ENCODE measurements at regions not wholly inside any gene's neighbourhood (a gene's known extent, or its start where the extent isn't known, plus 50 kb on each side); places are given as distances from the start of the nearest gene placed in this dataset.

DNA sequence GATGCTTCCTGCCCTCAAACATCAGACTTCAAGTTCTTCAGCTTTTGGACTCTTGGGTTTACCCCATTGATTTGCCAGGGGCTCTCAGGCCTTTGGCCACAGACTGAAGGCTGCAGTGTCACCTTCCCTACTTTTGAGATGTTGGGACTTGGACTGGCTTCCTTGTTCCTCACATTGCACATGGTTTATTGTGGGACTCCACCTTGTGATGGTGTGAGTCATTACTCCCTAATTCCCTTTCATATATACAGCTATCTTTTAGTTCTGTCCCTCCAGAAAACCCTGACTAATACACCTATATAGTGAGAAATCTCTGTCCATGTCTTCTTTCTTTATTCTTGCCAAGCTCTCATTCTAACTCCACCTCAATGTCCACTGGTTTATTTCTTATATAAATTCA is 736.9 kb upstream of the HS3ST1 start:
- TF ChIP-seq, protein P1, sequence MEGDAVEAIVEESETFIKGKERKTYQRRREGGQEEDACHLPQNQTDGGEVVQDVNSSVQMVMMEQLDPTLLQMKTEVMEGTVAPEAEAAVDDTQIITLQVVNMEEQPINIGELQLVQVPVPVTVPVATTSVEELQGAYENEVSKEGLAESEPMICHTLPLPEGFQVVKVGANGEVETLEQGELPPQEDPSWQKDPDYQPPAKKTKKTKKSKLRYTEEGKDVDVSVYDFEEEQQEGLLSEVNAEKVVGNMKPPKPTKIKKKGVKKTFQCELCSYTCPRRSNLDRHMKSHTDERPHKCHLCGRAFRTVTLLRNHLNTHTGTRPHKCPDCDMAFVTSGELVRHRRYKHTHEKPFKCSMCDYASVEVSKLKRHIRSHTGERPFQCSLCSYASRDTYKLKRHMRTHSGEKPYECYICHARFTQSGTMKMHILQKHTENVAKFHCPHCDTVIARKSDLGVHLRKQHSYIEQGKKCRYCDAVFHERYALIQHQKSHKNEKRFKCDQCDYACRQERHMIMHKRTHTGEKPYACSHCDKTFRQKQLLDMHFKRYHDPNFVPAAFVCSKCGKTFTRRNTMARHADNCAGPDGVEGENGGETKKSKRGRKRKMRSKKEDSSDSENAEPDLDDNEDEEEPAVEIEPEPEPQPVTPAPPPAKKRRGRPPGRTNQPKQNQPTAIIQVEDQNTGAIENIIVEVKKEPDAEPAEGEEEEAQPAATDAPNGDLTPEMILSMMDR (conservative IDR thresholded peaks at IDR 0.05; ENCODE audit: low read depth, low read length) = no peak
- DNase-seq (ENCODE audit: low read depth) = no peak
- no peak overlapping the region for H3K4me3 ChIP-seq (ENCODE audit: low read depth, low read length)

DNA sequence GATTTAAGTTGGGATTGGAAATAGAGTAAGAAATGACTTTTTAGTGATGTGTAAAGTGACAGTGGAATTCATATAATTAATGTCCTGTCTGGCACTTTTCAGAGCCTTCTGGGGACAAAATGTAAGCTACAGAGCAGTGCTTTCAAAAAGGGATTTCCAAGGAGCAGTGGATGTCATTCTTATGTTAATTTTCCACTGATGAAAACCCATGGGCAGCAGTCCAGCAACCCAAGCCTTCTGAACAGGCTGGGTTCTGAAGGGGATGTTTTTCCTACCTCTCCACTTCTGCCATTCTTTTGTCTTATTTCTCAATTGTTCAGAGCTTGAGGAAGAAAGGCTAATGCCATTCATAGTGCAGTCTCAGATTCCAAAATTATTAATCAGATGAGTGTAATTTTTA is 717.6 kb upstream of the HS3ST1 start:
- TF ChIP-seq, protein P1 (conservative IDR thresholded peaks at IDR 0.05; ENCODE audit: low read depth, low read length) = no peak
- H3K4me3 ChIP-seq (ENCODE audit: low read depth, low read length) = no peak overlapping the region
- no peak for DNase-seq (ENCODE audit: low read depth)

DNA sequence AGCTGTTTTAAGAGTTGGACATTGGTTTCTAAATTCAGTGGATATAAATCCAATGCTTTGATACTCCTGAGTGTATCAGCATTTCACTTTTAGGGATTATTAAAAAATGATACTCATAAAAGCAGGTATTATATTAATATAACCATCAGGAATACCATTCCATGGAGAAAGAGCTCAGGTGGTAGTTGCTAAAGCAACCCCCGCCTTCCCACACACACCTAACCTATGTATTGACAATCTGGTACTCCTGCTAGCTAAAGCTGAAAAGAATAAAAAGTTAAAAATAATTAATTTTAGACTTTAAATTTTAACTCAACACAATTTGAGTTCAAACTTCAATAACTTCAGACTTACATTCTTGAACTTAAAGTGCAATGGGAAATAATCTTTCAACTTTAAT is 717.1 kb upstream of the HS3ST1 start:
- no peak overlapping the region for H3K4me3 ChIP-seq (ENCODE audit: low read depth, low read length)
- TF ChIP-seq, protein P1 (conservative IDR thresholded peaks at IDR 0.05; ENCODE audit: low read depth, low read length) = no peak
- no peak for DNase-seq (ENCODE audit: low read depth)

DNA sequence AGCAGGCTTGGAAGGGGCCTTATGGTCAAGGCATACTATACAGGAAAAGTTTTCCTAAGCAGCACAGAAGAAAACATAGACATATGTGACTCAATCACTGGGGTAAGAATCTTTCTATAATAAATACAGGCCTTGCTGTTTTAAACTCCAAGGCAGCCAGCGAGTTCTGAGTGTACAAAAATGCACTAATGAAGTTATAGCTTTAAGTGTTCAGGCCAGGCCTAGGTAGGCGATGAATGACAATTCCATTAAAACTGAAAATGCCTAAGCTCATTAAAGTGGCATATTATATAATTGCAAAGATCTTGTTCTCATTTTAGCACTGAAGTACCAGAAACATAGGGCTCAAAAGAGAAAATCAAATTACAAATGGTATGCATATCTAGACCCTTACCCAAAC is 716.4 kb upstream of the HS3ST1 start:
- no peak for DNase-seq (ENCODE audit: low read depth)
- TF ChIP-seq, protein P1 (conservative IDR thresholded peaks at IDR 0.05; ENCODE audit: low read depth, low read length) = no peak
- H3K4me3 ChIP-seq (ENCODE audit: low read depth, low read length) = no peak overlapping the region

DNA sequence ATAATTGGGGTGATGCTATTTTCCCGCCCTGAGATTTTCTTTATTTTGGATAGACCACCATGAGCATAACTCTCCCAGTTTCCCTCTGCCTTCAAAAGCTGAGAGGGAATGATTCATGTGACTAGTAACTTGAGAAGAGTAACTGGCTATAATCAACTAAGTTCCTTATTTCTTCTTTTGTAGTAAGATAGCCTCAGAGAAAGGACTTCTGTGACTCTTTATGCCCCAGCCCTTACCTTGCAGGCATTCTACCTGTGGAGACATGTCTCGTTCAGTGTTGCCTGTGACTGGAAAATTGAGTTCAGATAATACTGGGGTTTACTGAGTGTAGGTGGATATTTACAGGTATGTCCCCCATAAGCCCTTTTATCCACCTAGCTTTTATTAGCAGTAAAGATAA is 715.4 kb upstream of the HS3ST1 start:
- TF ChIP-seq, protein P1 (conservative IDR thresholded peaks at IDR 0.05; ENCODE audit: low read depth, low read length) = no peak
- DNase-seq (ENCODE audit: low read depth) = no peak
- H3K4me3 ChIP-seq (ENCODE audit: low read depth, low read length) = no peak overlapping the region

DNA sequence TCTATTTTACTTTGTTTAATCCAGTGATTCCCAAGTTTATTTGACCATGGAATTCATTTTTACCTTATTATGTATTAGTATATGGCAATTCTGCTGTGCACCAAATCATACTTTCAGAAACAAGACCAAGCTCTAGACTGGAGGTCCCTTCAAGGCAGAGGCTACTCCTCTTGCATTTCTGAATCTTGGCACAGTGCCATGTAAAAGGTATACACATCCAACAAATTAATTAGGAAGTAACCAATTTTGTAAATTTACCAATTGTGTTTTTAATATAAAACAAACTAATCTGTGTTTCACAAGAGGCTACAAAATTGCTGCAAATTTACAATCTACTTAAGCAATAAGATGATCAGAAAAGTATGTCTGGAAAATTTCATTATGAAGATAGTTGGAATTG is 712.2 kb upstream of the HS3ST1 start:
- DNase-seq (ENCODE audit: low read depth) = no peak
- TF ChIP-seq, protein P1 (conservative IDR thresholded peaks at IDR 0.05; ENCODE audit: low read depth, low read length) = no peak
- H3K4me3 ChIP-seq (ENCODE audit: low read depth, low read length) = no peak overlapping the region

DNA sequence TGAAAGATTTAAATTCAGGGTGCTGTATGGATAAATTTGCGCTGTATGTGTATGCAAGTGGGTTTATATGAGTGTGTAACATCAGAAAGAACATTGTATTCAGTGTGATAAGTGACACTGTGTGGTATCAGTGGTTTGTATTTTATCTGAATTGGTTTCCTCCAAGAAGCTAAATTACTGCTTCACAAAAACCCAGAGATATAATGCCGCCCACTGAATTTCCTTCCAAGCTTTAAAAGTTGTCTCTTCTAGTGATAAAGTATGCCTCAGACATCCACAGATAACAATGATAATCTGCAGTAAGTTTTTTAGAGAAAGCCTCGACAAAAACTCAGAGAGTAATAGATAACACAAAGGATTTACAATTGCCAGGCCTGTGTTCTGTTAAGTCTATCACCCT is 710.6 kb upstream of the HS3ST1 start:
- H3K4me3 ChIP-seq (ENCODE audit: low read depth, low read length) = no peak overlapping the region
- TF ChIP-seq, protein P1 (conservative IDR thresholded peaks at IDR 0.05; ENCODE audit: low read depth, low read length) = no peak
- no peak for DNase-seq (ENCODE audit: low read depth)
